IPS-NIHi7 (cell line): ENCODE measurements at regions not wholly inside any gene's neighbourhood (a gene's known extent, or its start where the extent isn't known, plus 50 kb on each side); places are given as distances from the start of the nearest gene placed in this dataset.
A peak's percentile ranks its signal among the peaks of the same experiment; 100 is the strongest.

Source experiments
- DNase-seq: peaks from one replicate; pipeline ENCODE4 v3.0.0; 2012; ENCODE audit warnings: mixed read lengths; ENCODE audit errors: extremely low spot score

DNA sequence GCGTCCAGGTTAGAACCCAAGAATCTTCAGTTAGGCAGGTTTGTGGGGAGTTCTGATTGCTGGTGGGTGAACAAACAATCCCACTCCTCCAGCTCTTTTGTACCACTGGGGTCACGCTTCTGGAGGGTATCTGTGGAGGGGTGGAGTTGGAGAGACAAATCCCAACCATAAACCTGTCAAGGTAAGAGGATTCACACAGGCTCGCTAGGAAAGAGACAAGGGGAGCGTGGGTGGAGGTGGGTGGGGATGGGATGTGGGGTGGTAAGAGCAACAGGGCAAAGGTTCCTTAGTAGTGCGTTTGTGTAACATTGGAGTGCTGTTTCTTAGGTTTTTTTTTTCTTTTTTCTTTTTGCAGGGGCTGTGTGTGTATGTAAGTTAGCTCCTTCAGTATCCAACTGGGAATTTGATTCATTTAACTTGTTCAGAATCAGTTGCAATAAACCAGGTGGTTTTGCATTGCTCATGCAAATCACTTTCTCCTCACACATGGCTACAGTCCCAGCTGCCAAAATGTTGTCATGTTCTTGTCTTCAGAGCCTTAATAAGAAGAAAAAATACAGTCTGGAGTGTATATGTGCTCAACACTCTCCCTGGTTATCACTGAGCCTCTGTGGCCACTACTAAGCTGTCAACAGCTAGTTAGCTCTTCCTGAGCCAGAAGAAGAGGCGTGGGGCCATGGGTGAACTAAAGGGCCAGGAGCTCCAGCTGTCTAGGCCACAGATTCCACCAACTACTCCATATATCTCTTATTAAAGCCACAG lies 164.0 kb upstream of the RAD23B start:
- DNase-seq = no peak

DNA sequence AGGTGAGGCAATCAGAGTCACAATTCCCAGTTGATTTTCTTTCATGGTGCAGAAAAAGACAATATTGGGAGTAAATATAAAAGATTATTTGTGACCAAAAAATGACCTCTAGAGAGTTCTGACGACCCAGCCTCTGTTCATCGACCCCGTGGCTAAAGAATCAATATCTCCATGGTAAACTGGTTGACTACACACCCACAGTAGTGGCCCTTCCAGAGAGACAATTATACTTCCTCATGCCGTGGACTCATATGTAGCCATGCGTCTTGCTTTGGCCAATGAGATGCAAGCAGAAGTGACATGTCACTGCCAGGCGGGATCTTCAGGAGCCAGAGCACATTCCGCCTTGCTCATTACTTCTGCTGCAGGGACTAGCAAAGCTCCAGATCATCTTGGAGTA lies 163.3 kb upstream of the RAD23B start:
- DNase-seq = no peak

DNA sequence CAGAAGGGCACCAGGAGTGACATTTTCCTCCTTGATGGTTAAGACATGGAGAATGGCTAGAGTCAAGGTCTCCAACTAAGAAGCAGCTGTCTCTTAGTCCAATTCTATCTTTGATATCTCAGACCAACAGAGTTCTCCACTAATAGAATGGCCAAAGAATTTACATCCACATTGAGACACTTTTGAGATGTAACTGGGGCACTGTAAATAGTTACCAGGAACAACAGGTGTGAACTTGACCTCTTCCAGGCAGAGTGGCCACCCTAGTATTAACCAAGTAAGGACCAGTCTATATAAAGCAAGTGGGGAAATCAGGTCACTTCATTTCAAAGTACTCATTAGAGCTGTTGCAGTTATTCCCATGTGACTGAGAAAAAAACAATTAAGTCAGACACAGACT lies 159.7 kb upstream of the RAD23B start:
- DNase-seq = no peak

DNA sequence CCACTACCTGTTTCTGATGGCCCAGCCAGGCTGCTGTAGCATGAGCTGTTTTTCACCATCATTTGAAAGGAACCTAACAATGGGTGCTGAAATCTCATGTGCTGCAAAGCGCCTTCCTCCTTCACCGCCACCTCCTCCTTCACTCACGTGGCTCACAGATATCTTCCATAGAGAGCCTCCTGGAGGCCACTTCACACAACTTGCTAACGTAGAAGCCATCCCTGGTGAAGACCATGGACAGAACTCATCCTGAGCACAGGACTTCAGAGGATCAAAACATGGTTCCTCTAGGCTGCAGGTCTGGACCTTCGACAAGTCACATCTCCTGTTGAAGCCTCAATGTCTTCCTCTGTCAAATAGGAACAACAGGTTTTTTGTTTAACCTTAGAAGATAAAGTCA lies 155.5 kb upstream of the RAD23B start:
- peak; percentile 46 for DNase-seq

DNA sequence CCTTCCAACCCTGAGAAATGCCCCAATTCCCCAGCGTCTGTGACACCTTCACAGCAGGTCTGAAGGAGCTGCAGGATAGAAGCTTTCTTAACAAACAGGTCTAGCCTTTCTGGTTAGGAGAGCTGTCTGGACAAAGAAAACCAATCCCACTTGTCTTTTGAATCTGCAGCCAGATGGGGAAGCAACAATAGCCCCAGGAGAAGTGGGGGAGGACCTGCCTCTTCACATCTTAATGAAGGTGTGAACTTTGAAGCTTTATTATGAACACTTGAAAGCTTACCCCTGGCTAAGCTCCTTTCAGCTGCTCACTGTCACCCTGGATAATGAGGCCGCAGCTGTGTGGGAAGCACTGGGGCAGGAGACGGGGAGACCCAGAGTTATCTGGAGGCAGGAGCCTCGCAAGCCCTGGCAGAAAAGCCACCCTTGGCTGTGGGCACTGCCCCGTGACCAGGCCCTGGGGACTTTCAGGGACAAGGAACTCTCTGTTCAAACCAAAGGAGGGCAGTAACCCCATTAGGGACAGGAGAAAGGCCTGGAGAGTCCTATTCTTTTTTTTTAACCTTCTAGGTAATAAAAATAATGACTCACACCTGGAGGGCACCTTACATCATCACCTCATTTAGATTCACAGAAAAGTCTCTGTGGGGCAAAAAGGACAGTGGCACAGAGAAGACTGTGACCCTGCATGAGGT lies 151.8 kb upstream of the RAD23B start:
- peak; percentile 50 for DNase-seq

DNA sequence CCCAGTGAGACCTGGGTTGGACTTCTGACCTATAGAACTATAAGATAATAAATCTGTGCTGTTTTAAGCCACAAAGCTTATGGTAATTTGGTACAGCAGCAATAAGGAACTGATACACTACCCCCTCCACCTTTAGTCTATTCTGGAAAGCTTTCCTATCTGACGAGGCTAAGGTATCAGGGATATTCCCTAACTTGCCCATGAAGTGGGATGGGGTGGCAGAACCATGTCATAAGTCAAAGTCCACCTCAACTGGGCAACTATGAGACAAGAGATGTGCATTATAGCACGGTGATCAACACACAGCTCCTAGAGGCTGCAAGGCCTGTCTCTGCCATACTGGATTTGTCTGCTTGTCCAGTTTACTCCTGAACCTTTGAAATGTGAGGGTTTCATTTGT lies 146.8 kb upstream of the RAD23B start:
- no peak for DNase-seq

DNA sequence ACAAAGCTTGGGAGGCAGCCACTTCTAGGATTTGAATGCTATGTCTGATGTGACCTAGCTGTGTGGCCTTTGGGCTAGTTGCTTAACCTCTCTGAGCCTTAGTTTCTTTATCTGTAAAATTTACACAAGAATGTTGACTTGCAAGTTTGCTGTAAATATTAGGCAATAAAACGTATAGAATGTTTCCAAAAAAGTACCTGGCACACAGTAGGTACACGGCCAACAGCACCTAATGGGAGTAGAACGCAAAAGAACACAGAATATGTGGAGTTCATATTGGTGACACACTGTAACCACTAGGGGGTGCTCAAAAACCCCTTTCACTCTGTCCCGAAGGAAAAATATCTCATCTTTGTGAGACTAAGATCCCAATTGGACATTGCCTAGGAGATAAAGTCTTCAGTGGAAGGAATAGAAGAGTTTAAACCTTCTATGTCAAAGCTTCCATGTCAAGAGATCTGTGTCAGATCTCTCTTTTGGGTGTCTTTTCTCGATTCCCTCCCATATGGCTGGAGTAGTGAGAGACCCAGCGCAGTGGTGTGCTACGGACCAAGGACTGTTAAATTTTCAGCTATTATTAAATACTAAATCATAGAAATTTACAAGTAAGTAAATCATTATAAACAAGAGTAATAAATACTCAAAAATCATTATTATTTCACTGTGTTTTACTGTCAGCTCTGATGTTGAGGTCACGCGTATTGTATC lies 145.4 kb upstream of the RAD23B start:
- peak; percentile 75 for DNase-seq

DNA sequence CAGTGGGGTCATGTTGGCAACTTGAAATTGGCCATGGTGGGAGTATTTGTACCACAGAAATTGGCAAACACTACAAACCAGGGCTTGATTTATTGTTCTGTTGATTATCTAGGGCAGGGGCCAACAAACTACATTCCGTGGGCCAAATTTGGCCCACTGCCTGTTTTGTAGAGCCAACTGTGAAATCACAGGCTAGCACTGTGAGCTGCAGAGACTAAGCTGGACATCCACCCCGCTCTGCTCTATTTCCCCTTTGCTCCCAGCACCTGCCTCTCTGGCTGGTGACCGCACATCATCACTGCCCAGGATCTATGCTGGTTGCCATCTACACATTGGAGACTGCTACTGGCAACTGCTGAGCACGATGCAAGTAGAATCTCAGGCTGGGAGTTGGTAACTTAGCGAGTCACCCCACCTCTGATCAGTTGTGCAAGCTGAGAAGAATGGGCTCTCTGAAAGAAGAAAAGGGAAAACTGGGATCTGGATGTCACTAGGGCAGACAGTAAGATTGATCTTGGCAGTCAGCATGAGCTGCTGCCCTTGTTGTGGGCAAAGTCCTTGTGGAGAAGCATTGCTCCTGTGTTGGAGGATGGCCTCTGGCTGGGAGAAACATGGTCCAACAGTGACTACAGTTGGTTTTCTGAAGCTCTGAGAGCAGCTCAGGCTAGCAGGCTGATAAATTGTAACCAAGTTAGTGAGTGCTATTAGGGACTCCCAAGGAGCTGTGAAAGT lies 144.7 kb upstream of the RAD23B start:
- DNase-seq = no peak

DNA sequence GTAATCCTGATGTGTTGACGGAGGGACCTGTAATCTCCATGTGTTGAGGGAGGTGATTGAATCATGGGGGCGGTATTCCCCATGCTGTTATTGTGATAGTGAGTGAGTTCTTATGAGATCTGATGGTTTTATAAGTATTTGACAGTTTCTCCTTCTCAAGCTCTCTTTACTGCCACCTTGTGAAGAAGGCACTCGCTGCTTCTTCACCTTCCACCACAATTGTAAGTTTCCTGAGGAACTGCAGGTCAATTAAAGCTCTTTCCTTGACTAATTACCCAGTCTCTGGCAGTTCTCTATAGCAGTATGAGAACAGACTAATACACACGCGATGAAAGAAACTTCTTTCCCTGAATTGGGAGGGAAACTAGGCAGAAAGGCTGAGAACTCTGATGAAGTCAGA lies 141.1 kb upstream of the RAD23B start:
- DNase-seq = no peak

DNA sequence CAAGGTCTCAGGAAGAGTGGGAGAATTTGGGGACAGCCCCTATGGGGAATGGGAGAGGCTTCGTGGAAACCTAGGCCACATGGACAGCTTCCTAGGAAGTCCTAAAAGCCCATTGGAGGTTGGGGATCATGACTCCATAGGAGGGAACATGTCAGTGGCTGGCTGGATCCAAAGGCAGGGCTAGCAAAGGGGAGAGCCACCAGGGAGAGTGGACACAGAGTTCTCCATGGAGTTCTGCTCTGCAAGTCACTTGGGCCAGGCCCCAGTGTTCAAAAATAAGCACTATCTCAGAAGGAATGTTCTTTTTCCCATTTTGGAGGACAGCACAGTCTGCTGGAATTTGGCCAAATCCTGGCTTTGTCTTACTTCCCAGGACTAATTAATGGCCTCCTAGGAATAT lies 140.6 kb upstream of the RAD23B start:
- DNase-seq = no peak

DNA sequence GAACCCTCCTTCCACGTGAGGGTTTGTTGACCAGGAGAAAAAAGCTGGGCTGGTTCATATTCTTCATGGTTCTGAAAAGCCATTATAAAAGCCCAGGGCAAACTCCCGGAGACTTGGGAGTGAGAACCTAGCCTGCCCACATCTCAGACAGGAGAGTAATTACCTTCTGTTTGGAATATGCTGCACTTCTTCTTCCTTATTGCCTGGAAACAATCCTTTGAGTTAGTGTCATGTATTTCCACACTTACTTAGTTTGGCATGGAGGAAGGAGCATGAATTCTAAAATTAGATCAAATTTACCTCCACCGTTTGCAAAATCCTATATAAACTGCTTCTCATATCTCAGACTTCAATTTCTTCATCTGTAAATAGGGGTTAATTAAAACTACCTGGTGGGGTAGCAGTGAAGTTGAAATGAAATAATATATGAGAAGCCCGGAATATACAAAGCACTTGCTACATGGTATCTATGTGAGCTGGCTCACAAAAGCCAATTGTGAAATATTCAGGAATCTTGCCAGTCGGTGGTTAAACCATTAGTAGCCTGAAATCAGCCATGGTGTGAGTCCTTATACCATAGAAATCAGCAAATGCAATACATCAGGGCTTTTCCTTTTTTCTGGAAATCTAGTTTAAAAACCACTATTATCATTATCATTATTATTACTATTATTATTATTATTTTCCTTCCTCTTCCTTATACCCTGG lies 140.0 kb upstream of the RAD23B start:
- DNase-seq = no peak

DNA sequence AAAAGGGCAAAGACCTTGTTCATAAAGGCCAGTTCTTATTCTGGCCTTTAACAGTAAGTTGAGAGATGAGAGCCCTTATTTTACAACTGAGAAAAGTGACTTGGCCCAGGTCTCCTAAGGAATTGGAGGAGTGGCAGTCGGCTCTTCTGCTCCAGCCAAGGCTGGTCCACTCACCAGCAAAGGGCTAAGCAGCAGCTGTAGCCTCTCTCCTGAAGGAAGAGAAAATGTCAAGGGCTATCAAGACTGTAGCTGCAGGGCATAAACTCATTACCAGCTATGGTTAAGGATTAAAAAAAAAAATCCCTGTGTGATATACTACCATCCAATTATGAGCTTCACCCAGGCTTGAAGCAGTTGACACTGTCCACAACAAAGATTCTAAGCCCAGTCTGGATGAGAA lies 138.6 kb upstream of the RAD23B start:
- DNase-seq = no peak

DNA sequence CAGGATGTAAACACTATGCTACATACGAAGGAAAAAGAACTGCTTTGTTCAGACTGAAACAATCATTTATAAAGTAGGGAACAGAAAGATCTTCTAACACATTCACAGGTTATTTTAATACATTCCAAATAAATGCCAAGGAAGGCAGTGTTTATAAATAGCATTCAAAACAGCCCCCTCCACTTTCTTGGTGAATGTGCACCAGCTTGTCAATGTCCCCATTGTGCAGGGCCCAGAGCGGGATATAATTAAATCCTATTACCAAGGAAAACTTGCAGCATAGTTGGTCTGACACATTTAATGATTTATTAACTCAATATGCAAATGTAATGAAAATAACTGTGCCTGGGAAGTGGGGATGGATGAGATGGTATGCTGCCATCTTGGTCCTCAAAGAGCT lies 135.9 kb upstream of the RAD23B start:
- DNase-seq = no peak

DNA sequence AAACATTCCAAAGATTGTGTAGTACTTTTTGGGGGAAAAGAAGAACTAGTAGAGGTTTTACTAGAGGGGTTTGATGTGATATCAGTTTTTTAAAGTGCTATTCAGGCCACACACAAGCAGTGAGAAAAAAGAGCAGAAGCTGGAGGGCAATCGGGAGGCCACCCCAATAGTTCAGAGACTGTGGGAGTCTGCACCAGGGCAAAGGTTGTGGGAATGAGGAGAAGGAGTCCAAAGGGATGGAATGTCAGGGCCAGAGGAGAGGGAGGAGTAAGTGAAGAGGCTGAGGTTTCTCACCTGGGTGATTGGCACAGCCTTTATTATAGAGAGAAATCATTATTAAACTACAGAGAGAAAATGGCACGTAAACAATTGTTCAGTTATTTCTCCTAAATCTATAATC lies 134.9 kb upstream of the RAD23B start:
- no peak for DNase-seq

DNA sequence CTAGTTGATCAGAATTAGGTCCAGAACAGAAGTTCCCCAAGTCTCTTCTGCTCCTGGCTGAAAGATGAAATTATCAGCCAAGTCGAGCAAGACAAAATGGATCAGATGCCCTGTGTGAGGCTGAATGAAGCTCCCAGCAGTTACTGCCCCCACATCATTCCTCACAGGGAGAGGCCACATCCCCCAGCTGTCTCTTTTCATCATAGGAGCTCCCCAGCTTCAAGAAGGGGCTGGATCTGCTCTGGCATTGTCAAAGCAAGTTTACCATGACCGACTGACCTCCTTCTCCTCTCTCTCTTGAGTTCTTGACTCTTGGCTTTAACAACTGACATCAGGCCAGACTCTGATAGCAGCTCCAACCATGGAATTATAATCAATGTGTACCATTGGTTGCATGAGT lies 133.3 kb upstream of the RAD23B start:
- DNase-seq = no peak

DNA sequence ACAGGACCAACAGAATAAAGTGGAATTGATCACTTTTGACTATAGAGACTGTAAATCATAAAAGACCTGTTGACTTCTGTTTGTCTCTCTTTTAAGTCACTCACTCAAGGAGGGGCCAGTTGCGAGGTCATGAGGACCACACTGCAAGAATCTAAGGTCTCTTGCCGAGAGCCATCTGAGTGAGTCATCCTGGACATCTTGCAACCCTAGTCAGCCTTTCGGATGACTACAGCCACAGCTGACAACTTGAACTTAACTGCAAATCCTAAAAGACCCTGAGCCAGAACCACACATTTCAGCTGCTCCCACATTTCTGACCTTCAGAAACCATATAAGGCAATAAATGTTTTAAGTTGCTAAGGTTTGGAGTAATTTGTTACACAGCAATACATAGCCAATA lies 129.7 kb upstream of the RAD23B start:
- no peak for DNase-seq

DNA sequence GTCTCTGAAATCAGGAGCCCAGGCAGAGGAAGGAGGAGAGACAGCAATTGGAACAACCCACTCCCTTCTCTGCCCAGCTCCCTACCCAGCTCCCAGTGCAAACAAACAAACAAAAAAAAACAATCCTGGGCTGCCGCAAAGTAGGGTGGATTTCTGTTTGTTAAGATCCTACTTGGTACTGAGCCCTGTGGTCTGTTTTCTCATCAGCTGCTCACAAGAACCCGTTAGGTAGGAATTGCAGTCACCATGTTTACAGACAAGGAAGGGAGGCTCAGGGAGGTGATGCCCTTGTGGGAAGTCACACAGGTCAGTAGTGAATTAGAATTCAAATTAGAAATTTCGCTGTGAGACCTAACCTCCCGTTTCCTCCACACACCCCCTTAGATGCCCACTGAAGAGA lies 128.8 kb upstream of the RAD23B start:
- no peak for DNase-seq

DNA sequence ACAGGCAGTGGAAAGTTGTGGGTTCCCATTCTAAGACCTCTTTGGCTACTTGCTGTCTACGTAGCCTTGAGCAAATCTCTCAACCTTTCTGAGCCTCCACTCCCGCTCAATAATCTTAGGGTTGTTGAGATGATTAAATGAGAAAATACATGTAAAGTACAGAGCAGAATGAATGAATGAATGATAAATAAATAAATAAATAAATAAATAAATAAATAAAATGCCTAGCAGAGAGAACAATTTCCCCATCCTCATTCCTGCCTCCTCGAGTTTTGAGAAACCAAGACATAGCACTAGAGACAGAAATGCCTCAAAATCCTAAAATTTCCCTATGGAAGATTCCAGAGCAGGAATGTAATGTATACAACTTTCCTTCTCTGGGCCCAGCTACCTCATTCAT lies 128.3 kb upstream of the RAD23B start:
- DNase-seq = no peak

DNA sequence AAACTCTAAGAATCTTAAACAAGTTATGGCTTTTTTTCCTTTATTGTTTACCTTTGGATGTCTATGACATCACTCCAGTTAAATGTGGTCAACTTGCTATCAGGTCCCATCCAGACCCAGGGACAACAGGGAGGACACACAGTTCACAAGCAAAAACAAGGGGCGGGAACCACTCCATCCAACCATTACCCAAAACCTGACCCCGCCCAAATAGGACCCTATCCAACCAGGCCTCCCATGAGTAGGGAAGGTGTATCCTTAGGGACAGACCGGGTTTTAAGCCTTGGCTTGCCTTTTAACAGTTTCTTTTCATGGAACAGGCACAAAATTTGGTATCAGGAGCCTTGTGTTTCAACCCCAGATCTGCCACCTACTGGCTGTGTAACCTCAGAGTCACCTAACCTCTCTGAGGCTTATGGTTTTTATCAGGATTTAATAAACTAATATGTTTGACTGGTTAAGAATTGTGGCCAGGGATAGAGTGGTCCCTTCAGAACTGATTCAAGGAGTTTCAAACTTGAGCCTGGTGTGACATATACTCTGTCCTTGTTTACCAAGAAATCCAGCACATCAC lies 127.7 kb upstream of the RAD23B start:
- DNase-seq = peak; percentile 22

DNA sequence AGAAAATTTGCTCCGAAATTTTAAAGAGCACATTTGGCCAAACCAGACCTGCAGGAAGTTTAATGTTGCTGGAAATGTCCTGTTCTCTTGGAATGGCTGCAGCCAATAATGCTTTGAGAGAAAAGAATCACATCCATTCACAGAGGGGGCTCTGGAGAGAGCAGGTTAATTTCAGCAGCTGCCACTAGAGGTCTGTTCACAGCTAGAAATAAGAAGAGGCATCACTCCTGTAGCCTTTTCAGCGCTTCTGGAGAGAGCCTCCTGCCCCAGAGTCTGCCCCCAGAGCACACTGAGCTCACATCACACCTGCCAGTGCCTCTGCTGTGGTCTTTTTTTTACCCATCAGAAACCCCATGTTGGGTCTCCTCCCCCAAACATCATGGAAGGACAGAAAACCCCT lies 124.8 kb upstream of the RAD23B start:
- DNase-seq = peak; percentile 80

DNA sequence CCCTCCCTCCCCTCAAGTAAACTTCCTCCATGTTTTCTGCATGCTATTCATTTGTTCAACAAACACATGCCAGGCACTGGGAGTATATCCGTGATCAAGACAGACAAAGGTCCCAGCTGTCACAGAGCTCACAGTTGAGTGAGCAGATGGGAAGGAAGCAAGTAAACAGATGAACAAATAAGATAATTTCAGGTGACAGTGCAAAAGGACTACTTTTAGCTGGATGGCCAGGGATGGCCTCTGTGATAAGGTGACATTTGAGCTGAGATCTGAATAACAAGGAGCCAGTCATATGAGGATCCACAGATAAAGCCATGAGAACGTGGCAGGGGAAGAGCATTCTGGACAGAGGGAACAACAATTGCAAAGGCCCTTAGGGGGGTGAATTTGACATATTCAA lies 121.7 kb upstream of the RAD23B start:
- no peak for DNase-seq
